ENCODE measurements at regions not wholly inside any gene's neighbourhood (a gene's known extent, or its start where the extent isn't known, plus 50 kb on each side); places are given as distances from the start of the nearest gene placed in this dataset.

DNA sequence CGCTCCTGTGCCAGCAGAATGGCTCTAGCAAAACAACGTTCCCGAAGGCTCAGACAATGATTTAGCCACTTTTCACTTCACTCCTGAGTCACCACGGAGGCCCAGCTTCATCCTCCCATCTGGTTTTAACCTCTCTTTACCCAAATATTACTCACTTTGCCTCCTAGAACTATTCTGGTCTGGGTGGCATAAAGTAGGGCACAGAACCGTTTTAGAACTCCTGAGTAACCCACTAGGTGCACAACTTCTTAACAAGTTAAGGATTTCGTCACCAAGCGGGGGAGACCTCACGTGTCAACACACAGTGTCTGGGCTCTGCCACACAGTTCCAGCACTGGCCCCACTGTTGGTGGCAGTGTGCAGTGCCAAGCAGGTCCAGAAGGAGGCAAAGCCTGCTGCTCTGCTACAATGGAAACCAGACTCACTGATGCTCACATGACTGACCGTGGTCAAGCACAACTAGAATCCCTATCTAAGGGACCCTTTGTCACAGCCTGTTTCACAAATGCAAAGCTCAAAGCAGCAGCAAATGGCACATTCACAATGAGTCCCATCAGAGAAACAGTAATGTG is 121.7 kb downstream of the SIPA1L2 start:
- Histone ChIP-seq H3K27ac (ENCODE audit: insufficient read depth, low read depth, low read length, poor library complexity, severe bottlenecking) (no peak overlapping the region), H3K27me3 (ENCODE audit: control insufficient read depth, insufficient read depth, low read length, poor library complexity, severe bottlenecking) (no peaks in the 10 kb centered on the region), H3K4me3 (ENCODE audit: insufficient read depth, low read depth, low read length) (no peak overlapping the region), H3K4me1 (ENCODE audit: control insufficient read depth, insufficient read depth, low read length) (peaks cover 13% of the 10 kb centered on the region), H3K9me3 (ENCODE audit: control insufficient read depth, low read length) (no peaks in the 10 kb centered on the region), H3K36me3 (ENCODE audit: control insufficient read depth, insufficient read depth, low read length) (no peaks in the 10 kb centered on the region)
- WGBS, 2 experiments = 85 to 86% methylated on average over 9 of the region's 9 CpGs

DNA sequence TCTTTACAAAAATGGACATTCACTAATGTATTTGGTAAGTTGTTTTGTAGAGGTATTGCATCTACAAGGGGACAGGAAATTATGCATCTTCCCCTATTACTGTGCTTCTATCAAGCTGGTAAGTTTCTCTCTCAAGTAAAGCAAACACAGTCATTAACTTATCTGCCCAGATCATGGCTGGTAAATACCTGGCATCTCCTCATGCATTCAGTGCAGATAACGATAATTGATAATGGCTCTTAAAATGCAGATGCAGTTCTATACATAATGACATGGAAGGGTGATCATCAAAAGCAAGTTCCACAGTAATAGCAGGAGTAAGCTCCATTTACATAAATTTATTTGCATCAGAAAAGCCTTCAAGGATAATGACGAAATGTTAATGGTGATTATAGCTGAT is 122.4 kb downstream of the SIPA1L2 start:
- Histone ChIP-seq H3K27me3 (ENCODE audit: control insufficient read depth, insufficient read depth, low read length, poor library complexity, severe bottlenecking) (no peaks in the 10 kb centered on the region), H3K36me3 (ENCODE audit: control insufficient read depth, insufficient read depth, low read length) (no peaks in the 10 kb centered on the region), H3K4me1 (ENCODE audit: control insufficient read depth, insufficient read depth, low read length) (peaks cover 13% of the 10 kb centered on the region), H3K9me3 (ENCODE audit: control insufficient read depth, low read length) (no peaks in the 10 kb centered on the region), H3K27ac (ENCODE audit: insufficient read depth, low read depth, low read length, poor library complexity, severe bottlenecking) (no peak overlapping the region), H3K4me3 (ENCODE audit: insufficient read depth, low read depth, low read length) (no peak overlapping the region)
- WGBS, 2 experiments = 100% methylated on average over 1 of the region's 2 CpGs

DNA sequence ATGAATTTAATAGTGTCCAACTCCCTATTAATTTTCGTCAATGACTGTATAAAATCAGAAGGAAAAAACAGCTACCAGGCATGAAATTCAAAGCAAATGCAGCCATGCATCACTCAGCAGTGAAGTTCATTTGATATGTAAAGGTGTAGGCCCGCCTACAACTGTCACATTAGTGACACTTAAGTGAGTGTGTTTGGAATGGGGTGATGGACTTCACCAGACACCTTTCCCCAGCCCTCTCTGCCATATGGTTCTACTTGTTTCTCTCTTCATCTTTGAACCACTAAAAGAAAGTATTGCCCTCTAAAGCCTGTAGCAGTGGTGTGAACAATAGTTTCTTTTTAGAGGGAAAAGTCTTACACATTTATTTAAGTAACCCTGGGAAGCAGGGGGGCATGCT is 124.0 kb downstream of the SIPA1L2 start:
- Histone ChIP-seq H3K27me3 (ENCODE audit: control insufficient read depth, insufficient read depth, low read length, poor library complexity, severe bottlenecking) (no peaks in the 10 kb centered on the region), H3K9me3 (ENCODE audit: control insufficient read depth, low read length) (no peaks in the 10 kb centered on the region), H3K27ac (ENCODE audit: insufficient read depth, low read depth, low read length, poor library complexity, severe bottlenecking) (no peak overlapping the region), H3K4me1 (ENCODE audit: control insufficient read depth, insufficient read depth, low read length) (peaks cover 13% of the 10 kb centered on the region), H3K4me3 (ENCODE audit: insufficient read depth, low read depth, low read length) (no peak overlapping the region), H3K36me3 (ENCODE audit: control insufficient read depth, insufficient read depth, low read length) (no peaks in the 10 kb centered on the region)
- WGBS, 2 experiments = 92 to 93% methylated on average over 2 of the region's 2 CpGs

DNA sequence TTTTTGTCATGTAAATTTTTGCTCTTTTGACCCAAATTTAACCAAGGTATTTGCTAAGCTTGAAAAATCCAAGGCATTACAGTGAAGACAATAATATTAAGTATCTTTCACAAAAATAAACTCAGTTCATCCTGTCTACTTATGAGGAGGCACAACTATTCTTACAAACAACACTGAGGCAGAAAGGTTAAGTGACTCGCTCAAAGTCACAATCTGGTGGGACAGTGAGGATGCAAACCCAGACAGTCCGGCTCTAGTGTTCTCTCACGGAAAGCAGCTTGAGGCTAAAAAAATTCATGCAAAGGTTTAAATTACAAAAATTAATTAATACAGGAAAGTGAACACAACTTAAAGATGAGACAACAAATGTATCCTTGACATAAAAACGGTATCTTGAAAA is 125.3 kb downstream of the SIPA1L2 start:
- Histone ChIP-seq H3K4me3 (ENCODE audit: insufficient read depth, low read depth, low read length) (no peak overlapping the region), H3K9me3 (ENCODE audit: control insufficient read depth, low read length) (no peaks in the 10 kb centered on the region), H3K36me3 (ENCODE audit: control insufficient read depth, insufficient read depth, low read length) (no peaks in the 10 kb centered on the region), H3K27ac (ENCODE audit: insufficient read depth, low read depth, low read length, poor library complexity, severe bottlenecking) (no peak overlapping the region), H3K4me1 (ENCODE audit: control insufficient read depth, insufficient read depth, low read length) (peaks cover 10% of the 10 kb centered on the region), H3K27me3 (ENCODE audit: control insufficient read depth, insufficient read depth, low read length, poor library complexity, severe bottlenecking) (no peaks in the 10 kb centered on the region)
- WGBS, 2 experiments = 94 to 96% methylated on average over 4 of the region's 4 CpGs

DNA sequence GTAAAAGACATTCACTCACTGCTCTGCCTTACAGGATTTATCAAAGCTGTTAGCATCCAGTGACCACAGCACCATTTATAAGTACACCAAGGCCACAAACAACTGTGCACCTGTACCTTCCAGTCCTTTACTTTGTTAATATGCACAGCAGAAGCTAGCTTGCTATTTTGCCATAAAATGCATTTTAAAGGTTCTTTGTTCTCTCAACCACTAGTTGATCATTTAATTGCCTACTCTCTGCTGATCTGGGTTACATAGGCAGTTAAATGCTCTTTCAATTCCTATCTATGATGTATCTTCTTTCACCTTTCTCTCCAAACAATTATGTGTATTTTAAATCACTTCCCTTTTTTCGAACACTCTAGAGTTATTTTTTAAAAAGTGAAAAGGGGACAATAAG is 126.4 kb downstream of the SIPA1L2 start:
- Histone ChIP-seq H3K27ac (ENCODE audit: insufficient read depth, low read depth, low read length, poor library complexity, severe bottlenecking) (no peak overlapping the region), H3K36me3 (ENCODE audit: control insufficient read depth, insufficient read depth, low read length) (no peaks in the 10 kb centered on the region), H3K27me3 (ENCODE audit: control insufficient read depth, insufficient read depth, low read length, poor library complexity, severe bottlenecking) (no peaks in the 10 kb centered on the region), H3K4me3 (ENCODE audit: insufficient read depth, low read depth, low read length) (no peak overlapping the region), H3K4me1 (ENCODE audit: control insufficient read depth, insufficient read depth, low read length) (peaks cover 3% of the 10 kb centered on the region), H3K9me3 (ENCODE audit: control insufficient read depth, low read length) (no peaks in the 10 kb centered on the region)
- 100% methylated on average over 1 of the region's 1 CpG; no CpG with 5 or more reads in 1 of the 2 experiments for WGBS, 2 experiments

DNA sequence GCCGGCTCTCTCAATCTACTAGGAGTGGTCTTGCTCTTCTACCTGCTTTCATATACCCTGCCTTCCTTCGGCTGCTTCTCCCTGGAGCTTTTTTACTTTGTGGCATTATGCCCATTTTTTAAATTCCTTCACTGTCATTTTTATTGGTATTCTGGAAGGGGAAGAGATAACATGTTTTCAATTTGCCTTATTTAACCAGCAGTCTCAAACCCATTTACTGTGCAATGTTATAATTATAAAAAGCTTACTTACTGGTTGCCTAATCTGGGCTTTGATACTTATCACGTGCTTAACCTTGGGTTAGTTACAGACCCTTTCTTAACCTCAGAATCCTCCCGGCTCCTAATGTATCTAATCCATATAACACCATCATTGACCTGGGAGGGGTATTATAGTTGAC is 128.1 kb downstream of the SIPA1L2 start:
- no peaks in the 10 kb centered on the region for H3K9me3 ChIP-seq (ENCODE audit: control insufficient read depth, low read length)
- no peaks in the 10 kb centered on the region for H3K27me3 ChIP-seq (ENCODE audit: control insufficient read depth, insufficient read depth, low read length, poor library complexity, severe bottlenecking)
- no peaks in the 10 kb centered on the region for H3K36me3 ChIP-seq (ENCODE audit: control insufficient read depth, insufficient read depth, low read length)
- H3K27ac ChIP-seq (ENCODE audit: insufficient read depth, low read depth, low read length, poor library complexity, severe bottlenecking) = no peak overlapping the region
- H3K4me3 ChIP-seq (ENCODE audit: insufficient read depth, low read depth, low read length) = no peak overlapping the region
- no peaks in the 10 kb centered on the region for H3K4me1 ChIP-seq (ENCODE audit: control insufficient read depth, insufficient read depth, low read length)
- 86 to 93% methylated on average over 4 of the region's 4 CpGs for WGBS, 2 experiments

DNA sequence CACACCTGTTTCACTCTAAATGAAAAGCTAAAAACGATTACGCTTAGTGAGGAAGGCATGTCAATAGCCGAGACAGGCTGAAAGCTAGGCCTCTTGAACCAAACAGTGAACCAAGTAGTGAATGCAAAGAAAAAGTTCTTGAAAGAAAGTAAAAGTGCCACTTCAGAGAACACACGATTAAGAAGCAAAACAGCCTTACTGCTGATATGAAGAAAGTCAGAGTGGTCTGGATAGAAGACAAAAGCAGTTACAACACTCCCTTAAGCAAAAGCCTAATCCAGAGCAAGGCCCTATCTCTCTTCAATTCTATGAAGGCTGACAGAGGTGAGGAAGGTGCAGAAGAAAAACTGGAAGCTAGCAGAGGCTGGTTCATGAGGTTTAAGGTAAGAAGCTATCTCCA is 130.7 kb downstream of the SIPA1L2 start:
- no peak overlapping the region for H3K27ac ChIP-seq (ENCODE audit: insufficient read depth, low read depth, low read length, poor library complexity, severe bottlenecking)
- no peak overlapping the region for H3K4me3 ChIP-seq (ENCODE audit: insufficient read depth, low read depth, low read length)
- H3K4me1 ChIP-seq (ENCODE audit: control insufficient read depth, insufficient read depth, low read length) = no peaks in the 10 kb centered on the region
- H3K27me3 ChIP-seq (ENCODE audit: control insufficient read depth, insufficient read depth, low read length, poor library complexity, severe bottlenecking) = no peaks in the 10 kb centered on the region
- 91 to 93% methylated on average over 4 of the region's 4 CpGs for WGBS, 2 experiments
- no peaks in the 10 kb centered on the region for H3K36me3 ChIP-seq (ENCODE audit: control insufficient read depth, insufficient read depth, low read length)
- H3K9me3 ChIP-seq (ENCODE audit: control insufficient read depth, low read length) = no peaks in the 10 kb centered on the region

DNA sequence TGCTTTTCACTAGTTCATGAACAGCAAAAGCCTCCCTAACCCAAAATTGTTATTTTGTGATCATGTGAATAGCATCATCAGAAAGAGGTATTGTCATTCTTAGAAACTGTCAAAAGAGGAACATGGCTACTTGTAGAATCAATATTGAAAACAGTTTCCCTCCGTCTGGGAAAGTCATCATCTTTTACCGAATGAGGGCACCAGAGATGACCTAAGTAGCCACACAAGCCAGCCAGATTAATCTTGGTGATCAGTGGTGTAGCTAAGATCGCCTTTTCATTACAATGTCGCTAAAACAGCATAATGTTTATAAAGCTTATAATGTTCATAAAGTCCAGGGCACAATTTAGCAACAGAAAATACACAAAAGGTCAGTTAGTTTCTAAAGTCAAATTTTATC is 136.1 kb downstream of the SIPA1L2 start:
- H3K27ac ChIP-seq (ENCODE audit: insufficient read depth, low read depth, low read length, poor library complexity, severe bottlenecking) = no peak overlapping the region
- 90 to 93% methylated on average over 3 to 4 of the region's 4 CpGs for WGBS, 2 experiments
- no peak overlapping the region for H3K4me3 ChIP-seq (ENCODE audit: insufficient read depth, low read depth, low read length)
- H3K4me1 ChIP-seq (ENCODE audit: control insufficient read depth, insufficient read depth, low read length) = no peaks in the 10 kb centered on the region
- H3K27me3 ChIP-seq (ENCODE audit: control insufficient read depth, insufficient read depth, low read length, poor library complexity, severe bottlenecking) = no peaks in the 10 kb centered on the region
- peaks cover 9% of the 10 kb centered on the region for H3K36me3 ChIP-seq (ENCODE audit: control insufficient read depth, insufficient read depth, low read length)
- no peaks in the 10 kb centered on the region for H3K9me3 ChIP-seq (ENCODE audit: control insufficient read depth, low read length)

DNA sequence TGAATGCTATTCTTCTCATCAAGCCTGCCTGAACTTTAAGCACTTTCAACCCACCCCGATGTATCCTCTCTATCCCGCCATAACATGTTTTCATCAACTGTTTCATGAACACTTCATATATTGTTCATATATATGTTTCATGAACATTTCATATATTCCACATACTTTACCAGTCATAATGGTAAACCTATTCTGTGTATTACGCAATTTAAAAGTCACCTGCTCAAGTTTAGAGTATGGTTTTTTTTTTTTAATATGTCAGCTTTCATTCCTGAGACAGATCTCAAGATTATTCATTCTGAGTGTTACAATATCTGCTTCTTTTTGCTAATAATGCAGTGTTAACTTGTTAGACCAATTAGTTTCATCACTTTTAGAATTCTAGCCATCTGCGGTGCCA is 140.7 kb downstream of the SIPA1L2 start:
- WGBS, 2 experiments = 92 to 98% methylated on average over 3 to 4 of the region's 4 CpGs
- no peaks in the 10 kb centered on the region for H3K9me3 ChIP-seq (ENCODE audit: control insufficient read depth, low read length)
- no peak overlapping the region for H3K27ac ChIP-seq (ENCODE audit: insufficient read depth, low read depth, low read length, poor library complexity, severe bottlenecking)
- H3K27me3 ChIP-seq (ENCODE audit: control insufficient read depth, insufficient read depth, low read length, poor library complexity, severe bottlenecking) = no peaks in the 10 kb centered on the region
- no peak overlapping the region for H3K4me3 ChIP-seq (ENCODE audit: insufficient read depth, low read depth, low read length)
- no peaks in the 10 kb centered on the region for H3K4me1 ChIP-seq (ENCODE audit: control insufficient read depth, insufficient read depth, low read length)
- H3K36me3 ChIP-seq (ENCODE audit: control insufficient read depth, insufficient read depth, low read length) = peaks cover 9% of the 10 kb centered on the region

DNA sequence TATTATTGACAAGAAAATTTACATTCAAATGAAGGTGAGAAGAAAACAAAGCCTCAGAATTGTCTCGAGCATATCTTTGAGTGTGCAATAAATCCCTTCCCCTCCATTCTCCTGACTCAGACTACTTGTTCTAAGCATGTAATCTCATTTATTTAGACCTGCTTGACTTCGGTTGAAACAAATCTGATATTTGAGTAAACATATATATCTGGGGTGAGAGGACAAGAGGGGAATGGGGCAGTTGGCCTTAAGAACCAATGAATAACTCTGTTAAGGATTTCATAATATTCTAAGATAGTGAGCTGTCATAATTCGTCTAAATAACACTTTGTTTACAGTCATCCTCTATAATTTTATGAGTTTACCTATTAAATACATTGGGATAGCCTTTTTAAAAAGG is 142.7 kb downstream of the SIPA1L2 start:
- WGBS, 2 experiments = 88 to 100% methylated on average over 1 to 2 of the region's 3 CpGs
- Histone ChIP-seq H3K27me3 (ENCODE audit: control insufficient read depth, insufficient read depth, low read length, poor library complexity, severe bottlenecking) (no peaks in the 10 kb centered on the region), H3K9me3 (ENCODE audit: control insufficient read depth, low read length) (no peaks in the 10 kb centered on the region), H3K27ac (ENCODE audit: insufficient read depth, low read depth, low read length, poor library complexity, severe bottlenecking) (no peak overlapping the region), H3K4me3 (ENCODE audit: insufficient read depth, low read depth, low read length) (no peak overlapping the region), H3K4me1 (ENCODE audit: control insufficient read depth, insufficient read depth, low read length) (no peaks in the 10 kb centered on the region), H3K36me3 (ENCODE audit: control insufficient read depth, insufficient read depth, low read length) (peaks cover 17% of the 10 kb centered on the region)
